Parathyroid adenoma (tissue), 2 donors: ENCODE measurements at regions not wholly inside any gene's neighbourhood (a gene's known extent, or its start where the extent isn't known, plus 50 kb on each side); places are given as distances from the start of the nearest gene placed in this dataset.
A peak's percentile ranks its signal among the peaks of the same experiment; 100 is the strongest.

Experiments used
- H2AFZ ChIP-seq: fragments of 300-600 bp; sonication (generic); one replicate; pipeline ENCODE4 v1.7.0; 2017; ENCODE audit warnings: antibody characterized with exemption, mild to moderate bottlenecking
- H3K27ac ChIP-seq: fragments of 300-600 bp; sonication (generic); one replicate; pipeline ENCODE4 v1.7.0; 2017
- H3K27me3 ChIP-seq: fragments of 300-600 bp; sonication (generic); one replicate; pipeline ENCODE4 v1.7.0; 2017; ENCODE audit warnings: low read length; ENCODE audit not compliant: control insufficient read depth, insufficient read depth
- H3K36me3 ChIP-seq: fragments of 300-600 bp; sonication (generic); one replicate; pipeline ENCODE4 v1.7.0; 2017; ENCODE audit warnings: low read length; ENCODE audit not compliant: control insufficient read depth, insufficient read depth
- H3K4me1 ChIP-seq: fragments of 300-600 bp; sonication (generic); one replicate; pipeline ENCODE4 v1.7.0; 2017; ENCODE audit warnings: control low read depth
- H3K4me2 ChIP-seq: fragments of 300-600 bp; sonication (generic); one replicate; pipeline ENCODE4 v1.7.0; 2017; ENCODE audit warnings: low read length
- H3K4me3 ChIP-seq: fragments of 300-600 bp; sonication (generic); one replicate; pipeline ENCODE4 v1.7.0; 2017; ENCODE audit warnings: low read depth, low read length
- H3K79me2 ChIP-seq: fragments of 300-600 bp; sonication (generic); one replicate; pipeline ENCODE4 v1.7.0; 2017; ENCODE audit warnings: control low read depth
- H3K9ac ChIP-seq: fragments of 300-600 bp; sonication (generic); one replicate; pipeline ENCODE4 v1.7.0; 2017; ENCODE audit warnings: mild to moderate bottlenecking
- H3K9me3 ChIP-seq: fragments of 300-600 bp; sonication (generic); one replicate; pipeline ENCODE4 v1.7.0; 2017; ENCODE audit warnings: low read length; ENCODE audit not compliant: control insufficient read depth
- TF ChIP-seq, protein P1 (sequence below): fragments of 300-600 bp; sonication (generic); IDR thresholded peaks from one replicate; pipeline ENCODE4 v1.7.0; 2017; ENCODE audit warnings: antibody characterized with exemption, mild to moderate bottlenecking
- donor health status: primary hyperparathyroidism.

GRCh38 chr21:35932232-35932911 is 128.0 kb downstream of the SETD4 start:
- TF ChIP-seq, protein P1, sequence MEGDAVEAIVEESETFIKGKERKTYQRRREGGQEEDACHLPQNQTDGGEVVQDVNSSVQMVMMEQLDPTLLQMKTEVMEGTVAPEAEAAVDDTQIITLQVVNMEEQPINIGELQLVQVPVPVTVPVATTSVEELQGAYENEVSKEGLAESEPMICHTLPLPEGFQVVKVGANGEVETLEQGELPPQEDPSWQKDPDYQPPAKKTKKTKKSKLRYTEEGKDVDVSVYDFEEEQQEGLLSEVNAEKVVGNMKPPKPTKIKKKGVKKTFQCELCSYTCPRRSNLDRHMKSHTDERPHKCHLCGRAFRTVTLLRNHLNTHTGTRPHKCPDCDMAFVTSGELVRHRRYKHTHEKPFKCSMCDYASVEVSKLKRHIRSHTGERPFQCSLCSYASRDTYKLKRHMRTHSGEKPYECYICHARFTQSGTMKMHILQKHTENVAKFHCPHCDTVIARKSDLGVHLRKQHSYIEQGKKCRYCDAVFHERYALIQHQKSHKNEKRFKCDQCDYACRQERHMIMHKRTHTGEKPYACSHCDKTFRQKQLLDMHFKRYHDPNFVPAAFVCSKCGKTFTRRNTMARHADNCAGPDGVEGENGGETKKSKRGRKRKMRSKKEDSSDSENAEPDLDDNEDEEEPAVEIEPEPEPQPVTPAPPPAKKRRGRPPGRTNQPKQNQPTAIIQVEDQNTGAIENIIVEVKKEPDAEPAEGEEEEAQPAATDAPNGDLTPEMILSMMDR = no peak
- H3K9ac ChIP-seq = no peak overlapping the region

DNA sequence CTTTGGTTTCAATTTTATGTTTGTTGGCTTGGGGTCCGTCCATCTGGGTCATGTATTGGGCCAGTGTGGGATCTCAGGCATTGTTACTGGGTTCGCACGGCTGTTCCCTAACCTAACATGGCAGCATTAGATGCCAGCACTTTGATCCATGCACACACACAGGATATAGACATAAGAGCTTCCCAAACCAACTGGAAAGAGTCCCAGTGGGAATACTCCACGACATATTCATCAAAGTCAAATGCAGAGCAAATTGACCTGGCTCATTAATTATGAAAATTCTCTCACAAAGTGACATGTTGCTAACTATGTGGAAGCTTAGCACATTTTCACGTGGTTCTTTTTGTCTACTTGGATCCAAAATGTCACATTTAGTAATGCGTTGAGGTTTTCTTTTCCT is 130.4 kb downstream of the SETD4 start:
- Histone ChIP-seq H3K27me3 (no peaks in the 10 kb centered on the region), H3K4me3 (no peak overlapping the region), H3K4me2 (no peak overlapping the region), H3K79me2 (no peaks in the 10 kb centered on the region), H3K9me3 (no peaks in the 10 kb centered on the region), H3K4me1 (no peaks in the 10 kb centered on the region), H3K27ac (no peak overlapping the region), H2AFZ (no peak overlapping the region), H3K36me3 (no peaks in the 10 kb centered on the region), H3K9ac (no peak overlapping the region)
- TF ChIP-seq, protein P1 = no peak

More at GRCh38 chr21:35932232-35932911, 128.0 kb downstream of the SETD4 start:
- Histone ChIP-seq H3K79me2 (no peaks in the 10 kb centered on the region), H3K4me3 (no peak overlapping the region), H3K36me3 (no peaks in the 10 kb centered on the region), H3K4me2 (no peak overlapping the region), H3K27me3 (no peaks in the 10 kb centered on the region), H3K9me3 (no peaks in the 10 kb centered on the region), H3K27ac (peak overlapping the region; percentile 19), H3K4me1 (no peaks in the 10 kb centered on the region), H2AFZ (no peak overlapping the region)

DNA sequence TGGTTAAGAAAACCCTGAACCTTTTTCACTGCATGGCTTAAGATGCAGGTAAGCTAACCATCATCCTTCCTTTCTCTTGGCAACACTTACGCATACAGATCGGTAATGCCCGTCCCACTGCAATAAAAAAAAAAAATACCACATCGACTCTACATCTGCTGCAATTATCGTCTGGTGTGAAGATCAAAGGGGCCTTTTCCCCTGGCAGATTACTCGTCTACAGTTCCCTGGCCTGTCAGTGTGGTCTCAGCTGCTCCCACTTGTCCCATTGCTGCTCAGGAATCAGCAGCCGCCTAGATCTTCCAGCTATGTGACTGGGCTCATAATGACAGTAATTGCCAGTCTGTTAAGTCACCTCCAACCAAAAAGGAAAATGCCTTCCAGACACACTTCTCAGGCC is 133.1 kb downstream of the SETD4 start:
- Histone ChIP-seq H2AFZ (no peak overlapping the region), H3K4me1 (no peaks in the 10 kb centered on the region), H3K36me3 (no peaks in the 10 kb centered on the region), H3K27ac (no peak overlapping the region), H3K4me3 (no peak overlapping the region), H3K9ac (no peak overlapping the region), H3K27me3 (no peaks in the 10 kb centered on the region), H3K79me2 (no peaks in the 10 kb centered on the region), H3K9me3 (no peaks in the 10 kb centered on the region), H3K4me2 (no peak overlapping the region)
- TF ChIP-seq, protein P1 = no peak

GRCh38 chr21:35926003-35926740 is 134.2 kb downstream of the SETD4 start:
- Histone ChIP-seq H3K27me3 (no peaks in the 10 kb centered on the region), H3K4me3 (no peak overlapping the region), H3K4me2 (no peak overlapping the region), H3K4me1 (no peaks in the 10 kb centered on the region), H3K27ac (no peak overlapping the region), H3K9ac (no peak overlapping the region), H3K36me3 (no peaks in the 10 kb centered on the region), H2AFZ (no peak overlapping the region), H3K79me2 (no peaks in the 10 kb centered on the region), H3K9me3 (no peaks in the 10 kb centered on the region)
- TF ChIP-seq, protein P1 = no peak
